IgD-negative memory B cell (primary cell): ENCODE measurements at regions not wholly inside any gene's neighbourhood (a gene's known extent, or its start where the extent isn't known, plus 50 kb on each side); places are given as distances from the start of the nearest gene placed in this dataset.

ENCODE experiments used
- H3K27ac Mint-ChIP-seq, 3 donors: one replicate each; pipeline ENCODE4 v1.8.0; 2020 to 2022; ENCODE audit warnings: mild to moderate bottlenecking in 3 of 3, mixed read lengths in 3 of 3, moderate library complexity in 1 of 3
- H3K27me3 Mint-ChIP-seq: one replicate; pipeline ENCODE4 v1.8.0; 2021; ENCODE audit warnings: mixed read lengths
- H3K36me3 Mint-ChIP-seq: one replicate; pipeline ENCODE4 v1.8.0; 2020; ENCODE audit warnings: mild to moderate bottlenecking, mixed read lengths
- H3K4me1 Mint-ChIP-seq, 3 donors: one replicate each; pipeline ENCODE4 v1.8.0; 2020 to 2022; ENCODE audit warnings: mixed read lengths in 3 of 3, mild to moderate bottlenecking in 1 of 3
- H3K4me3 Mint-ChIP-seq, 4 donors: one replicate each; pipeline ENCODE4 v1.8.0; 2020 to 2022; ENCODE audit warnings: mild to moderate bottlenecking in 4 of 4, mixed read lengths in 4 of 4, moderate library complexity in 3 of 4
- H3K9me3 Mint-ChIP-seq, 3 donors: one replicate each; pipeline ENCODE4 v1.8.0; 2020 to 2021; ENCODE audit warnings: mixed read lengths in 3 of 3, mild to moderate bottlenecking in 1 of 3

GRCh38 chr11:109071262-109071661 lies 350.7 kb upstream of the C11orf87 start:
- Mint-ChIP-seq H3K36me3 (no peaks in the 10 kb centered on the region), H3K4me3 (no peak overlapping the region), H3K9me3 (peaks cover 0 to 11% (median 9%) of the 10 kb centered on the region in 3 donors), H3K27ac (no peak overlapping the region), H3K27me3 (no peaks in the 10 kb centered on the region), H3K4me1 (no peaks in the 10 kb centered on the region)

- Mint-ChIP-seq H3K4me3 (no peak overlapping the region), H3K36me3 (no peaks in the 10 kb centered on the region), H3K27ac (no peak overlapping the region), H3K4me1 (no peaks in the 10 kb centered on the region), H3K27me3 (no peaks in the 10 kb centered on the region), H3K9me3 (peaks cover 0 to 11% (median 9%) of the 10 kb centered on the region in 3 donors)
These were observed 350.1 kb upstream of the C11orf87 start for GRCh38 chr11:109071712-109072524.

GRCh38 chr11:109073032-109073822 lies 348.8 kb upstream of the C11orf87 start:
- Mint-ChIP-seq H3K4me1 (no peaks in the 10 kb centered on the region), H3K9me3 (peaks cover 0 to 11% (median 9%) of the 10 kb centered on the region in 3 donors), H3K27ac (no peak overlapping the region), H3K4me3 (no peak overlapping the region), H3K36me3 (no peaks in the 10 kb centered on the region), H3K27me3 (no peaks in the 10 kb centered on the region)

GRCh38 chr11:109075976-109076375 lies 346.0 kb upstream of the C11orf87 start:
- no peaks in the 10 kb centered on the region for H3K27me3 Mint-ChIP-seq
- peaks cover 0 to 7% (median 1%) of the 10 kb centered on the region in 3 donors for H3K9me3 Mint-ChIP-seq
- no peak overlapping the region for H3K4me3 Mint-ChIP-seq
- no peaks in the 10 kb centered on the region for H3K36me3 Mint-ChIP-seq
- H3K27ac Mint-ChIP-seq: no peak overlapping the region
- no peaks in the 10 kb centered on the region for H3K4me1 Mint-ChIP-seq

- Mint-ChIP-seq H3K9me3 (peaks cover 0 to 7% (median 0%) of the 10 kb centered on the region in 3 donors), H3K36me3 (no peaks in the 10 kb centered on the region), H3K27me3 (no peaks in the 10 kb centered on the region), H3K4me1 (no peaks in the 10 kb centered on the region), H3K4me3 (no peak overlapping the region), H3K27ac (no peak overlapping the region)
These were observed 345.1 kb upstream of the C11orf87 start for GRCh38 chr11:109076870-109077269.

- Mint-ChIP-seq H3K27ac (no peak overlapping the region), H3K27me3 (no peaks in the 10 kb centered on the region), H3K9me3 (peaks cover 0 to 6% (median 0%) of the 10 kb centered on the region in 3 donors), H3K4me1 (no peaks in the 10 kb centered on the region), H3K36me3 (no peaks in the 10 kb centered on the region), H3K4me3 (no peak overlapping the region)
These were observed 344.6 kb upstream of the C11orf87 start for GRCh38 chr11:109077291-109077920.

GRCh38 chr11:109085708-109086373 lies 336.1 kb upstream of the C11orf87 start:
- Mint-ChIP-seq H3K4me3 (no peak overlapping the region), H3K36me3 (no peaks in the 10 kb centered on the region), H3K27me3 (no peaks in the 10 kb centered on the region), H3K27ac (no peak overlapping the region), H3K9me3 (peaks cover 0 to 3% (median 0%) of the 10 kb centered on the region in 3 donors), H3K4me1 (no peaks in the 10 kb centered on the region)

GRCh38 chr11:109086931-109087330 lies 335.1 kb upstream of the C11orf87 start:
- H3K27me3 Mint-ChIP-seq: no peaks in the 10 kb centered on the region
- peaks cover 0 to 3% (median 0%) of the 10 kb centered on the region in 3 donors for H3K9me3 Mint-ChIP-seq
- H3K4me1 Mint-ChIP-seq: no peaks in the 10 kb centered on the region
- no peak overlapping the region for H3K27ac Mint-ChIP-seq
- no peak overlapping the region for H3K4me3 Mint-ChIP-seq
- H3K36me3 Mint-ChIP-seq: no peaks in the 10 kb centered on the region

GRCh38 chr11:109088086-109088485 lies 333.9 kb upstream of the C11orf87 start:
- Mint-ChIP-seq H3K27me3 (no peaks in the 10 kb centered on the region), H3K27ac (no peak overlapping the region), H3K4me1 (no peaks in the 10 kb centered on the region), H3K36me3 (no peaks in the 10 kb centered on the region), H3K9me3 (peaks cover 0 to 3% (median 0%) of the 10 kb centered on the region in 3 donors), H3K4me3 (no peak overlapping the region)

GRCh38 chr11:109089144-109089543 lies 332.8 kb upstream of the C11orf87 start:
- Mint-ChIP-seq H3K36me3 (no peaks in the 10 kb centered on the region), H3K4me3 (no peak overlapping the region), H3K9me3 (no peaks in the 10 kb centered on the region), H3K27me3 (no peaks in the 10 kb centered on the region), H3K4me1 (no peaks in the 10 kb centered on the region), H3K27ac (no peak overlapping the region)

GRCh38 chr11:109093354-109093753 lies 328.6 kb upstream of the C11orf87 start:
- no peaks in the 10 kb centered on the region for H3K9me3 Mint-ChIP-seq
- H3K4me1 Mint-ChIP-seq: no peaks in the 10 kb centered on the region
- no peak overlapping the region for H3K27ac Mint-ChIP-seq
- peaks cover under 1% of the 10 kb centered on the region for H3K27me3 Mint-ChIP-seq
- H3K36me3 Mint-ChIP-seq: no peaks in the 10 kb centered on the region
- H3K4me3 Mint-ChIP-seq: no peak overlapping the region

- no peaks in the 10 kb centered on the region for H3K4me1 Mint-ChIP-seq
- H3K4me3 Mint-ChIP-seq: no peak overlapping the region
- H3K27me3 Mint-ChIP-seq: peaks cover 1% of the 10 kb centered on the region
- H3K27ac Mint-ChIP-seq: no peak overlapping the region
- H3K36me3 Mint-ChIP-seq: no peaks in the 10 kb centered on the region
- H3K9me3 Mint-ChIP-seq: peaks cover 0 to 3% (median 0%) of the 10 kb centered on the region in 3 donors
These were observed 325.7 kb upstream of the C11orf87 start for GRCh38 chr11:109096266-109096665.

GRCh38 chr11:109106151-109106906 lies 315.7 kb upstream of the C11orf87 start:
- peaks cover 0 to 3% (median 0%) of the 10 kb centered on the region in 3 donors for H3K9me3 Mint-ChIP-seq
- peaks cover 2% of the 10 kb centered on the region for H3K36me3 Mint-ChIP-seq
- peaks cover 0 to 1% (median 0%) of the 10 kb centered on the region in 3 donors for H3K4me1 Mint-ChIP-seq
- no peak overlapping the region for H3K4me3 Mint-ChIP-seq
- no peak overlapping the region for H3K27ac Mint-ChIP-seq
- peaks cover 6% of the 10 kb centered on the region for H3K27me3 Mint-ChIP-seq

- H3K4me1 Mint-ChIP-seq: no peaks in the 10 kb centered on the region
- H3K4me3 Mint-ChIP-seq: no peak overlapping the region
- peaks cover 2% of the 10 kb centered on the region for H3K36me3 Mint-ChIP-seq
- peaks cover 0 to 2% (median 0%) of the 10 kb centered on the region in 3 donors for H3K9me3 Mint-ChIP-seq
- H3K27ac Mint-ChIP-seq: no peak overlapping the region
- peaks cover 4% of the 10 kb centered on the region for H3K27me3 Mint-ChIP-seq
These were observed 312.8 kb upstream of the C11orf87 start for GRCh38 chr11:109109150-109109549.
